Left lung (tissue), 4 donors: ENCODE measurements at regions not wholly inside any gene's neighbourhood (a gene's known extent, or its start where the extent isn't known, plus 50 kb on each side); places are given as distances from the start of the nearest gene placed in this dataset.

Experiments
- ATAC-seq: fragments of 200-7000 bp; cut with Tn5 transposase; one replicate; pipeline ENCODE4 v1.9.1; 2020; ENCODE audit warnings: moderate library complexity
- DNase-seq, 4 donors: peaks; one replicate each; pipeline ENCODE4 v3.0.0-alpha.2; 2013 to 2020
- H3K27ac ChIP-seq, 2 donors: fragments of 200-600 bp; sonication (generic) in 1 of 2; one replicate each; pipeline versions ENCODE4 v1.5.0 to v1.8.0; 2020 to 2021
- H3K27me3 ChIP-seq, 2 donors: fragments of 200-600 bp; sonication (generic) in 1 of 2; one replicate each; pipeline versions ENCODE4 v1.5.0 to v1.8.0; 2020 to 2021
- H3K36me3 ChIP-seq, 2 donors: fragments of 200-600 bp; sonication (generic) in 1 of 2; one replicate each; pipeline versions ENCODE4 v1.5.0 to v1.8.0; 2020 to 2021
- H3K4me1 ChIP-seq, 2 donors: fragments of 200-600 bp; one replicate each; pipeline ENCODE4 v1.8.0; 2021
- H3K4me3 ChIP-seq, 2 donors: fragments of 200-600 bp; sonication (generic) in 1 of 2; one replicate each; pipeline versions ENCODE4 v1.5.0 to v1.8.0; 2020 to 2021; ENCODE audit warnings: mild to moderate bottlenecking in 1 of 2
- H3K9me3 ChIP-seq, 2 donors: fragments of 200-600 bp; sonication (generic) in 1 of 2; one replicate each; pipeline versions ENCODE4 v1.5.0 to v1.8.0; 2020 to 2021
- CTCF ChIP-seq, 2 donors: fragments of 200-600 bp; sonication (generic) in 1 of 2; IDR thresholded peaks; one replicate each; pipeline versions ENCODE4 v1.5.0 to v1.8.0; 2021; ENCODE audit warnings: antibody characterized with exemption in 2 of 2
- intact Hi-C, 2 donors: fragments of 100-400 bp; cut with DNase I; formaldehyde crosslinking; loops; one replicate each; pipeline versions ENCODE4 v1.11.2 to v1.14.2; 2022
- donor health status: DM: no; HTN: yes; CAD: no.
- donor health status: DM: no; HTN: no; CAD: no.

GRCh38 chr14:71549421-71550050 lies 382.7 kb upstream of the RGS6 start:
- intact Hi-C loops, result no loop called here
- H3K4me1 ChIP-seq, result peaks cover 0 to 2% of the 10 kb centered on the region in 2 donors
- no peak for DNase-seq

GRCh38 chr14:71550367-71550766 lies 381.9 kb upstream of the RGS6 start:
- ATAC-seq, result no peak
- H3K27ac ChIP-seq, result no peak overlapping the region
- no peak for DNase-seq
- intact Hi-C loops, result no loop called here
- TF ChIP-seq CTCF (IDR thresholded peaks at IDR 0.05), result no peak
- no peak overlapping the region for H3K4me3 ChIP-seq
- H3K9me3 ChIP-seq, result no peaks in the 10 kb centered on the region
- H3K36me3 ChIP-seq, result no peaks in the 10 kb centered on the region
- H3K27me3 ChIP-seq, result no peaks in the 10 kb centered on the region
- H3K4me1 ChIP-seq, result peaks cover 0 to 10% of the 10 kb centered on the region in 2 donors

More at GRCh38 chr14:71549421-71550050, 382.7 kb upstream of the RGS6 start:
- H3K27ac ChIP-seq, result no peak overlapping the region
- H3K9me3 ChIP-seq, result no peaks in the 10 kb centered on the region
- no peak overlapping the region for H3K4me3 ChIP-seq
- no peak for ATAC-seq
- H3K36me3 ChIP-seq, result no peaks in the 10 kb centered on the region
- TF ChIP-seq CTCF (IDR thresholded peaks at IDR 0.05), result no peak
- H3K27me3 ChIP-seq, result no peaks in the 10 kb centered on the region

DNA sequence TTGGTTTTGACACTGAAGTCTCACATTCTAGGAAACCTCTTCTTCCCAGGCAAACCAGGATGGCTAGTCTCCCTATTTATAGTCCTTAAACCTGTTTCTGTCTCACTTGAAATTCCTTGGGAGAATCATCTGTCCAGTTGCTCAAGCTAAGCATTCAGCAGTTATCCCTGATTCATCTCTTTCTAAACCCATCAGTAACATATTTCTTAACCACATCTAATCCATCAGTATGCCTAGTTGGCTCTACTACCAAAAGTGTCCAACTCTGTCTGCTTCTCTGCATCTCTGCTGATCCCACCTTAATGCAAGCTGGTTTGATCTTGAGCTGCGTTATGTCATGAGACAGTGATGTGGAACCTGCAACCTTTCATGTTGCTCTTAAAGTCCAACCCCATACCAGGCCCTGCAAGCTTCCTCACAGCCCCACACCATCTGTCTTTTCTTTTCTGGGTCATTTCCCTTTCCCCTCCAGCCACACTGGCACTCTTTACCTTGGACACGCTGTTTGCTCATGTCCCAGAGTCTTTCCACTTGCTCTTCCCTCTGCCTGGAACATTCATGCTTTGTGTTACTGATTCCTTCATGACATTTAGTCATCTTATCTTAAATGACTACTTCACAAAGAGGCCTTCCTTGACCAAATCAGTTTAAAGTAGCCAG lies 380.8 kb upstream of the RGS6 start:
- Histone ChIP-seq H3K27me3 (no peaks in the 10 kb centered on the region), H3K36me3 (no peaks in the 10 kb centered on the region), H3K4me1 (peaks cover 0 to 19% of the 10 kb centered on the region in 2 donors), H3K9me3 (no peaks in the 10 kb centered on the region), H3K27ac (no peak overlapping the region), H3K4me3 (no peak overlapping the region)
- DNase-seq, result no peak
- no peak for ATAC-seq
- TF ChIP-seq CTCF (IDR thresholded peaks at IDR 0.05), result no peak
- intact Hi-C loops, result no loop called here

GRCh38 chr14:71552809-71553208 lies 379.4 kb upstream of the RGS6 start:
- Histone ChIP-seq H3K9me3 (no peaks in the 10 kb centered on the region), H3K4me1 (peaks cover 0 to 25% of the 10 kb centered on the region in 2 donors), H3K27ac (no peak overlapping the region), H3K4me3 (no peak overlapping the region), H3K27me3 (no peaks in the 10 kb centered on the region), H3K36me3 (no peaks in the 10 kb centered on the region)
- DNase-seq (no peak), ATAC-seq (no peak)
- TF ChIP-seq CTCF (IDR thresholded peaks at IDR 0.05), result no peak
- intact Hi-C loops, result no loop called here

GRCh38 chr14:71553779-71554178 lies 378.4 kb upstream of the RGS6 start:
- TF ChIP-seq CTCF (IDR thresholded peaks at IDR 0.05), result no peak
- Histone ChIP-seq H3K9me3 (no peaks in the 10 kb centered on the region), H3K27me3 (no peaks in the 10 kb centered on the region), H3K27ac (peak overlapping the region in 1 of 2 donors; percentile 81), H3K4me3 (no peak overlapping the region), H3K4me1 (peaks cover 0 to 25% of the 10 kb centered on the region in 2 donors), H3K36me3 (no peaks in the 10 kb centered on the region)
- DNase-seq (no peak), ATAC-seq (no peak)
- intact Hi-C loops, result no loop called here
